Activated CD4-positive, alpha-beta T cell treated with anti-CD3 and anti-CD28 coated beads, Interleukin-2, amount 10 ng/mL, durations not matched to agents 7 days and 5 days (primary cell): ENCODE measurements at regions not wholly inside any gene's neighbourhood (a gene's known extent, or its start where the extent isn't known, plus 50 kb on each side); places are given as distances from the start of the nearest gene placed in this dataset.

Source experiments
- CTCF ChIA-PET: fragments of 350-600 bp; sonication (Branson Sonifier 250); formaldehyde crosslinking; loops from one replicate; lab custom pipeline; 2021; ENCODE audit warnings: antibody characterized with exemption; lab: Charles Lee
- POLR2A ChIA-PET: fragments of 350-600 bp; sonication (Branson Sonifier 250); formaldehyde crosslinking; loops from one replicate; lab custom pipeline; 2021; ENCODE audit warnings: antibody characterized with exemption; lab: Charles Lee
- DNase-seq: peaks from one replicate; pipeline ENCODE4 v3.0.0-alpha.2; 2020
- H3K27ac Mint-ChIP-seq: one replicate; pipeline ENCODE4 v1.8.0; 2021; ENCODE audit warnings: mild to moderate bottlenecking, moderate library complexity, mixed read lengths
- H3K27me3 Mint-ChIP-seq: one replicate; pipeline ENCODE4 v1.8.0; 2021; ENCODE audit warnings: mixed read lengths
- H3K36me3 Mint-ChIP-seq: one replicate; pipeline ENCODE4 v1.8.0; 2021; ENCODE audit warnings: low read depth, mixed read lengths
- H3K4me1 Mint-ChIP-seq: one replicate; pipeline ENCODE4 v1.8.0; 2021; ENCODE audit warnings: mixed read lengths
- H3K4me3 Mint-ChIP-seq: one replicate; pipeline ENCODE4 v1.8.0; 2021; ENCODE audit warnings: mild to moderate bottlenecking, moderate library complexity, mixed read lengths
- H3K9me3 Mint-ChIP-seq: one replicate; pipeline ENCODE4 v1.8.0; 2021; ENCODE audit warnings: mixed read lengths

- no peaks in the 10 kb centered on the region for H3K4me1 Mint-ChIP-seq
- H3K27me3 Mint-ChIP-seq = no peaks in the 10 kb centered on the region
- H3K27ac Mint-ChIP-seq = no peak overlapping the region
- ChIA-PET CTCF (no interaction called here), POLR2A (no interaction called here)
- DNase-seq = no peak
- no peaks in the 10 kb centered on the region for H3K36me3 Mint-ChIP-seq
- no peaks in the 10 kb centered on the region for H3K9me3 Mint-ChIP-seq
- no peak overlapping the region for H3K4me3 Mint-ChIP-seq
Observed at GRCh38 chr12:28629691-28630090, 439.4 kb downstream of the CCDC91 start.

GRCh38 chr12:28631831-28632230, 441.6 kb downstream of the CCDC91 start:
- H3K36me3 Mint-ChIP-seq = no peaks in the 10 kb centered on the region
- no peak overlapping the region for H3K4me3 Mint-ChIP-seq
- H3K9me3 Mint-ChIP-seq = no peaks in the 10 kb centered on the region
- ChIA-PET POLR2A (interaction anchor here (0.7 kb wide), 1 partner anchor 1409 kb away, joined by 3 read pairs; no protein-coding TSS in a partner anchor), CTCF (interaction anchor here (0.5 kb wide), 1 partner anchor 304 kb away, joined by 3 read pairs; no protein-coding TSS in a partner anchor)
- H3K27ac Mint-ChIP-seq = no peak overlapping the region
- no peak for DNase-seq
- no peaks in the 10 kb centered on the region for H3K27me3 Mint-ChIP-seq
- H3K4me1 Mint-ChIP-seq = no peaks in the 10 kb centered on the region

GRCh38 chr12:28640519-28640918, 450.3 kb downstream of the CCDC91 start:
- H3K36me3 Mint-ChIP-seq = no peaks in the 10 kb centered on the region
- no peak overlapping the region for H3K4me3 Mint-ChIP-seq
- peaks cover 5% of the 10 kb centered on the region for H3K9me3 Mint-ChIP-seq
- H3K27ac Mint-ChIP-seq = no peak overlapping the region
- CTCF ChIA-PET = no interaction called here
- no peaks in the 10 kb centered on the region for H3K27me3 Mint-ChIP-seq
- no peaks in the 10 kb centered on the region for H3K4me1 Mint-ChIP-seq
- POLR2A ChIA-PET = interaction anchor here (0.6 kb wide), 1 partner anchor 59 kb away, joined by 3 read pairs; no protein-coding TSS in a partner anchor
- DNase-seq = no peak

- Mint-ChIP-seq H3K4me1 (no peaks in the 10 kb centered on the region), H3K36me3 (no peaks in the 10 kb centered on the region), H3K9me3 (peaks cover 2% of the 10 kb centered on the region), H3K27ac (no peak overlapping the region), H3K27me3 (no peaks in the 10 kb centered on the region), H3K4me3 (no peak overlapping the region)
- ChIA-PET CTCF (no interaction called here), POLR2A (no interaction called here)
- DNase-seq = no peak
Observed at GRCh38 chr12:28645436-28645835, 455.2 kb downstream of the CCDC91 start.

- no peak for DNase-seq
- CTCF ChIA-PET = no interaction called here
- no peak overlapping the region for H3K4me3 Mint-ChIP-seq
- POLR2A ChIA-PET = no interaction called here
- no peaks in the 10 kb centered on the region for H3K36me3 Mint-ChIP-seq
- no peaks in the 10 kb centered on the region for H3K27me3 Mint-ChIP-seq
- H3K27ac Mint-ChIP-seq = no peak overlapping the region
- H3K9me3 Mint-ChIP-seq = peaks cover 2% of the 10 kb centered on the region
- H3K4me1 Mint-ChIP-seq = no peaks in the 10 kb centered on the region
Observed at GRCh38 chr12:28645891-28646290, 455.6 kb downstream of the CCDC91 start.

GRCh38 chr12:28650906-28651305, 460.6 kb downstream of the CCDC91 start:
- H3K4me3 Mint-ChIP-seq = no peak overlapping the region
- no peak for DNase-seq
- ChIA-PET CTCF (no interaction called here), POLR2A (no interaction called here)
- no peaks in the 10 kb centered on the region for H3K36me3 Mint-ChIP-seq
- no peaks in the 10 kb centered on the region for H3K4me1 Mint-ChIP-seq
- H3K9me3 Mint-ChIP-seq = peaks cover 4% of the 10 kb centered on the region
- no peaks in the 10 kb centered on the region for H3K27me3 Mint-ChIP-seq
- no peak overlapping the region for H3K27ac Mint-ChIP-seq

- ChIA-PET CTCF (no interaction called here), POLR2A (no interaction called here)
- Mint-ChIP-seq H3K27ac (no peak overlapping the region), H3K36me3 (no peaks in the 10 kb centered on the region), H3K9me3 (peaks cover 4% of the 10 kb centered on the region), H3K4me1 (no peaks in the 10 kb centered on the region), H3K4me3 (no peak overlapping the region), H3K27me3 (no peaks in the 10 kb centered on the region)
- DNase-seq = no peak
Observed at GRCh38 chr12:28652239-28652638, 462.0 kb downstream of the CCDC91 start.

GRCh38 chr12:28681980-28682379, 467.1 kb upstream of the FAR2 start:
- Mint-ChIP-seq H3K36me3 (no peaks in the 10 kb centered on the region), H3K9me3 (no peaks in the 10 kb centered on the region), H3K4me1 (no peaks in the 10 kb centered on the region), H3K4me3 (no peak overlapping the region), H3K27ac (no peak overlapping the region), H3K27me3 (no peaks in the 10 kb centered on the region)
- ChIA-PET CTCF (no interaction called here), POLR2A (no interaction called here)
- DNase-seq = no peak

- POLR2A ChIA-PET = no interaction called here
- Mint-ChIP-seq H3K9me3 (no peaks in the 10 kb centered on the region), H3K4me3 (no peak overlapping the region), H3K27me3 (no peaks in the 10 kb centered on the region), H3K27ac (no peak overlapping the region), H3K36me3 (no peaks in the 10 kb centered on the region), H3K4me1 (no peaks in the 10 kb centered on the region)
- no peak for DNase-seq
- CTCF ChIA-PET = no interaction called here
Observed at GRCh38 chr12:28683366-28683765, 465.7 kb upstream of the FAR2 start.

GRCh38 chr12:28689398-28690175, 459.5 kb upstream of the FAR2 start:
- no peak overlapping the region for H3K27ac Mint-ChIP-seq
- POLR2A ChIA-PET = no interaction called here
- no peaks in the 10 kb centered on the region for H3K27me3 Mint-ChIP-seq
- H3K4me3 Mint-ChIP-seq = no peak overlapping the region
- H3K9me3 Mint-ChIP-seq = no peaks in the 10 kb centered on the region
- no peaks in the 10 kb centered on the region for H3K36me3 Mint-ChIP-seq
- CTCF ChIA-PET = no interaction called here
- H3K4me1 Mint-ChIP-seq = no peaks in the 10 kb centered on the region
- no peak for DNase-seq

- H3K36me3 Mint-ChIP-seq = no peaks in the 10 kb centered on the region
- H3K4me1 Mint-ChIP-seq = no peaks in the 10 kb centered on the region
- H3K27ac Mint-ChIP-seq = no peak overlapping the region
- ChIA-PET CTCF (no interaction called here), POLR2A (no interaction called here)
- no peaks in the 10 kb centered on the region for H3K27me3 Mint-ChIP-seq
- DNase-seq = no peak
- no peaks in the 10 kb centered on the region for H3K9me3 Mint-ChIP-seq
- H3K4me3 Mint-ChIP-seq = no peak overlapping the region
Observed at GRCh38 chr12:28693565-28694219, 455.4 kb upstream of the FAR2 start.

- DNase-seq = no peak
Observed at GRCh38 chr12:28698553-28698952, 450.5 kb upstream of the FAR2 start.

GRCh38 chr12:28699029-28699428, 450.0 kb upstream of the FAR2 start:
- DNase-seq = no peak
- no peaks in the 10 kb centered on the region for H3K27me3 Mint-ChIP-seq
- ChIA-PET CTCF (no interaction called here), POLR2A (interaction anchor here (0.6 kb wide), 1 partner anchor 59 kb away, joined by 3 read pairs; no protein-coding TSS in a partner anchor)
- no peak overlapping the region for H3K27ac Mint-ChIP-seq
- H3K4me1 Mint-ChIP-seq = no peaks in the 10 kb centered on the region
- no peaks in the 10 kb centered on the region for H3K9me3 Mint-ChIP-seq
- no peak overlapping the region for H3K4me3 Mint-ChIP-seq
- no peaks in the 10 kb centered on the region for H3K36me3 Mint-ChIP-seq

More at GRCh38 chr12:28698553-28698952, 450.5 kb upstream of the FAR2 start:
- Mint-ChIP-seq H3K4me3 (no peak overlapping the region), H3K27me3 (no peaks in the 10 kb centered on the region), H3K27ac (no peak overlapping the region), H3K36me3 (no peaks in the 10 kb centered on the region), H3K4me1 (no peaks in the 10 kb centered on the region), H3K9me3 (no peaks in the 10 kb centered on the region)
- POLR2A ChIA-PET = no interaction called here
- CTCF ChIA-PET = no interaction called here
